H1 (cell line): ENCODE measurements at regions not wholly inside any gene's neighbourhood (a gene's known extent, or its start where the extent isn't known, plus 50 kb on each side); places are given as distances from the start of the nearest gene placed in this dataset.
"Not testable (repeated sequence)": the region's sequence is repeated elsewhere in the genome, so short reads cannot be mapped to it uniquely, and the experiment has no call there.

Source experiments
- CTCF ChIA-PET: fragments of 300-600 bp; sonication (Branson Sonifier 250); formaldehyde crosslinking; loops from one replicate; lab custom pipeline; 2021; ENCODE audit not compliant: partially characterized antibody; lab: Charles Lee
- POLR2A ChIA-PET: fragments of 300-600 bp; sonication (Branson Sonifier 250); formaldehyde crosslinking; loops from one replicate; lab custom pipeline; 2021; ENCODE audit warnings: inconsistent platforms; ENCODE audit not compliant: partially characterized antibody; lab: Charles Lee
- DNase-seq, 2 experiments: peaks; one replicate each; pipeline versions ENCODE4 v3.0.0 to v3.0.0-alpha.2; 2010 to 2022; ENCODE audit warnings: low spot score in 2 of 2, low read depth in 1 of 2, mixed read lengths in 1 of 2
- FAIRE-seq: peaks from 2 replicates; lab custom pipeline; 2011; peaks lifted over from hg19 to GRCh38; lab: Jason Lieb, UNC
- H2AFZ ChIP-seq: 2 replicates; pipeline ENCODE4 v1.8.1; 2012; ENCODE audit warnings: low read length, inconsistent platforms
- H2AK5ac ChIP-seq: 2 replicates; pipeline ENCODE4 v1.6.1; 2013; ENCODE audit warnings: low read depth, low read length
- H2BK120ac ChIP-seq: replicated peaks from 2 replicates; pipeline ENCODE3; 2013; ENCODE audit warnings: low read depth, low read length, inconsistent platforms
- H2BK12ac ChIP-seq: 2 replicates; pipeline ENCODE4 v1.6.1; 2013; ENCODE audit warnings: low read depth, low read length
- H2BK15ac ChIP-seq: 2 replicates; pipeline ENCODE4 v1.6.1; 2013; ENCODE audit warnings: low read length
- H2BK20ac ChIP-seq: 2 replicates; pipeline ENCODE4 v1.6.1; 2013; ENCODE audit warnings: low read length
- H2BK5ac ChIP-seq: 2 replicates; pipeline ENCODE4 v1.6.1; 2013; ENCODE audit warnings: low read depth, low read length
- H3K14ac ChIP-seq: 2 replicates; pipeline ENCODE4 v1.6.1; 2013; ENCODE audit warnings: inconsistent platforms; ENCODE audit not compliant: insufficient read length
- H3K18ac ChIP-seq: 2 replicates; pipeline ENCODE4 v1.6.1; 2013; ENCODE audit warnings: low read length; ENCODE audit errors: extremely low read depth
- H3K23ac ChIP-seq: 2 replicates; pipeline ENCODE4 v1.6.1; 2013; ENCODE audit warnings: inconsistent platforms; ENCODE audit not compliant: insufficient read length
- H3K23me2 ChIP-seq: 2 replicates; pipeline ENCODE4 v1.6.1; 2013; ENCODE audit warnings: low read depth, low read length
- H3K27ac ChIP-seq: 2 replicates; pipeline ENCODE4 v1.6.1; 2011; ENCODE audit warnings: low read depth, low read length, inconsistent platforms
- H3K27me3 ChIP-seq, 4 experiments: replicated peaks in 1 of 4; 1 replicate in 1 of 4; 2 replicates in 3 of 4; pipeline versions ENCODE4 v1.6.1 to v1.8.1; 2011 to 2013; ENCODE audit warnings: low read length in 3 of 4, mild to moderate bottlenecking in 3 of 4, inconsistent platforms in 2 of 4, mixed read lengths in 2 of 4, moderate library complexity in 1 of 4; ENCODE audit not compliant: control insufficient read depth in 3 of 4, insufficient read depth in 3 of 4; ENCODE audit errors: extremely low read depth in 1 of 4
- H3K36me3 ChIP-seq, 4 experiments: 2 replicates each; pipeline versions ENCODE4 v1.6.1 to v1.8.1; 2011 to 2013; ENCODE audit warnings: mild to moderate bottlenecking in 4 of 4, low read length in 3 of 4, moderate library complexity in 2 of 4, control low read depth in 1 of 4, inconsistent platforms in 1 of 4; ENCODE audit not compliant: insufficient read depth in 4 of 4, control insufficient read depth in 2 of 4
- H3K4ac ChIP-seq: replicated peaks from 2 replicates; pipeline ENCODE3; 2013; ENCODE audit warnings: low read length, low read depth, mixed read lengths, inconsistent platforms; ENCODE audit not compliant: insufficient read length
- H3K4me1 ChIP-seq, 4 experiments: replicated peaks in 1 of 4; 1 replicate in 1 of 4; 2 replicates in 3 of 4; pipeline versions ENCODE4 v1.6.1 to v1.8.1; 2011 to 2013; ENCODE audit warnings: low read length in 3 of 4, inconsistent platforms in 2 of 4, mixed read lengths in 1 of 4; ENCODE audit not compliant: insufficient read depth in 4 of 4, control insufficient read depth in 3 of 4
- H3K4me2 ChIP-seq, 2 experiments: 2 replicates each; pipeline versions ENCODE4 v1.6.1 to v1.8.1; 2011 to 2013; ENCODE audit warnings: low read depth in 2 of 2, low read length in 2 of 2, control low read depth in 1 of 2, inconsistent platforms in 1 of 2, mild to moderate bottlenecking in 1 of 2; ENCODE audit not compliant: insufficient read depth in 1 of 2
- H3K4me3 ChIP-seq, 4 experiments: fragments of 200-600, 300-600 bp in 1 of 4; sonication (generic), shearing (Covaris generic), sonication (Bioruptor Twin) in 1 of 4; 2 replicates each; pipeline versions ENCODE4 v1.5.1 to v1.8.1; 2011 to 2016; ENCODE audit warnings: low read length in 4 of 4, low read depth in 3 of 4, control low read depth in 2 of 4, inconsistent platforms in 2 of 4, mild to moderate bottlenecking in 2 of 4, mixed read lengths in 1 of 4, moderate library complexity in 1 of 4; ENCODE audit not compliant: insufficient read depth in 2 of 4; ENCODE audit errors: extremely low read depth in 1 of 4
- H3K56ac ChIP-seq: replicated peaks from 2 replicates; pipeline ENCODE3; 2013; ENCODE audit warnings: low read depth, mild to moderate bottlenecking, mixed read lengths, low read length, inconsistent platforms; ENCODE audit not compliant: insufficient read length
- H3K79me1 ChIP-seq: 2 replicates; pipeline ENCODE4 v1.6.1; 2013; ENCODE audit warnings: low read depth, low read length, control low read depth
- H3K79me2 ChIP-seq, 2 experiments: 2 replicates each; pipeline versions ENCODE4 v1.6.1 to v1.8.1; 2012 to 2013; ENCODE audit warnings: low read length in 2 of 2, mild to moderate bottlenecking in 2 of 2, inconsistent platforms in 1 of 2; ENCODE audit not compliant: insufficient read depth in 2 of 2, control insufficient read depth in 1 of 2
- H3K9ac ChIP-seq, 4 experiments: replicated peaks in 1 of 4; 1 replicate in 1 of 4; 2 replicates in 3 of 4; pipeline versions ENCODE4 v1.6.1 to v1.8.1; 2011 to 2013; ENCODE audit warnings: low read depth in 3 of 4, low read length in 3 of 4, control low read depth in 2 of 4, mild to moderate bottlenecking in 2 of 4, moderate library complexity in 2 of 4, inconsistent platforms in 1 of 4; ENCODE audit errors: extremely low read depth in 1 of 4
- H3K9me3 ChIP-seq, 2 experiments: 2 replicates each; pipeline versions ENCODE4 v1.6.1 to v1.8.1; 2012 to 2013; ENCODE audit warnings: mild to moderate bottlenecking in 2 of 2, moderate library complexity in 2 of 2, control low read depth in 1 of 2, inconsistent platforms in 1 of 2, low read depth in 1 of 2, low read length in 1 of 2, mixed read lengths in 1 of 2; ENCODE audit not compliant: insufficient read depth in 2 of 2
- H4K20me1 ChIP-seq, 2 experiments: replicated peaks in 1 of 2; 2 replicates each; pipeline versions ENCODE3 to v1.8.1; 2011 to 2013; ENCODE audit warnings: inconsistent platforms in 2 of 2, low read length in 2 of 2, mild to moderate bottlenecking in 1 of 2; ENCODE audit not compliant: insufficient read depth in 2 of 2, control insufficient read depth in 1 of 2
- H4K5ac ChIP-seq: 2 replicates; pipeline ENCODE4 v1.6.1; 2013; ENCODE audit warnings: low read length, low read depth, mixed read lengths, inconsistent platforms; ENCODE audit not compliant: insufficient read length
- H4K8ac ChIP-seq: 2 replicates; pipeline ENCODE4 v1.8.0; 2013; ENCODE audit warnings: mild to moderate bottlenecking, moderate library complexity, low read length, inconsistent platforms; ENCODE audit not compliant: insufficient read depth; ENCODE audit errors: extremely low read depth
- H4K91ac ChIP-seq: replicated peaks from 2 replicates; pipeline ENCODE3; 2013; ENCODE audit warnings: low read length, mixed read lengths, inconsistent platforms; ENCODE audit not compliant: insufficient read length
- BCL11A ChIP-seq, 2 experiments: IDR thresholded peaks; one replicate each; pipeline ENCODE4 v1.6.1; 2011; ENCODE audit warnings: low read depth in 2 of 2, low read length in 2 of 2, mild to moderate bottlenecking in 2 of 2
- CEBPB ChIP-seq: IDR thresholded peaks from 2 replicates; pipeline ENCODE4 v1.6.1; 2012; ENCODE audit warnings: low read depth, low read length
- EP300 ChIP-seq, 2 experiments: IDR thresholded peaks; 1 replicate in 1 of 2; 2 replicates in 1 of 2; pipeline ENCODE4 v1.6.1; 2011 to 2012; ENCODE audit warnings: low read depth in 2 of 2, low read length in 2 of 2, mild to moderate bottlenecking in 2 of 2, borderline replicate concordance in 1 of 2, inconsistent platforms in 1 of 2, moderate library complexity in 1 of 2
- NANOG ChIP-seq: IDR thresholded peaks from 2 replicates; pipeline ENCODE4 v1.6.1; 2011; ENCODE audit warnings: low read length, low read depth, mild to moderate bottlenecking, inconsistent platforms; ENCODE audit not compliant: insufficient read depth, poor library complexity, severe bottlenecking
- SP1 ChIP-seq: IDR thresholded peaks from 2 replicates; pipeline ENCODE4 v1.6.1; 2011; ENCODE audit warnings: low read depth, low read length
- TCF12 ChIP-seq: IDR thresholded peaks from 2 replicates; pipeline ENCODE4 v1.6.1; 2011; ENCODE audit warnings: low read depth, mild to moderate bottlenecking, low read length
- TEAD4 ChIP-seq: IDR thresholded peaks from 2 replicates; pipeline ENCODE4 v1.6.1; 2012; ENCODE audit warnings: low read depth, low read length, inconsistent platforms, mixed read lengths
- WGBS, 2 experiments: shearing (Covaris generic) in 1 of 2; methylation state at CpG; one replicate each; pipeline versions ENCODE4 v1.1.6 to v1.1.7; 2013 to 2015; ENCODE audit warnings: low lambda C conversion rate in 2 of 2, mixed read lengths in 2 of 2, inconsistent platforms in 1 of 2, low coverage in 1 of 2, missing lambda C conversion rate in 1 of 2; ENCODE audit not compliant: insufficient replicate concordance in 2 of 2, insufficient coverage in 1 of 2, insufficient read length in 1 of 2; ENCODE audit errors: extremely low coverage in 1 of 2, missing lambda C conversion rate in 1 of 2; 5-methylcytosine and 5-hydroxymethylcytosine counted together
- TF ChIP-seq, protein P1 (sequence below): IDR thresholded peaks from 2 replicates; pipeline ENCODE4 v1.6.1; 2012; ENCODE audit warnings: inconsistent platforms

DNA sequence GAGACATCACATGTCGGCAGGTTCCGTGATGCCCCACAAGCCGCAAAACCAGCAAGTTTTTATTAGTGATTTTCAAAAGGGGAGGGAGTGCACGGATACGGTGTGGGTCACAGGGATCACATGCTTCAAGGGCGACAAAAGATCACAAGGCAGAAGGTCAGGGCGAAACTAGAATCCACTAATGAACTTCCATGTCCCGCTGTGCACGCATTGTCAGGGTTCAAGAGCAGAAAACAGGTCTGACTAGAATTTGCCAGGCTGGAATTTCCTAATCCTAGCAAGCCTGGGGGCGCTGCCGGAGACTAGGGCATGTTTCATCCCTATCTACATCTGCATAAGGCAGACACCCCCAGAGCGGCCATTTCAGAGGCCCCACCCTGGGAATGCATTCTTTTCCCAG is 225.2 kb downstream of the NPHP4 start:
- not testable (repeated sequence) for H3K4ac ChIP-seq, H2BK120ac ChIP-seq, H3K27ac ChIP-seq, H3K9ac ChIP-seq, H3K79me1 ChIP-seq, H3K23me2 ChIP-seq, H3K79me2 ChIP-seq, H3K18ac ChIP-seq, H4K20me1 ChIP-seq, H2BK20ac ChIP-seq, H3K9me3 ChIP-seq, H4K5ac ChIP-seq, H2BK15ac ChIP-seq, H2BK12ac ChIP-seq, H2BK5ac ChIP-seq, H3K23ac ChIP-seq, H4K91ac ChIP-seq, H4K8ac ChIP-seq, H3K27me3 ChIP-seq, H2AK5ac ChIP-seq, H3K14ac ChIP-seq, H2AFZ ChIP-seq, H3K56ac ChIP-seq, H3K36me3 ChIP-seq
- CTCF ChIA-PET: interaction anchor here (0.7 to 2.6 kb wide), 3 partner anchors 22 to 358 kb away, joined by 3 to 12 read pairs (median 3); no protein-coding TSS in a partner anchor
- Histone ChIP-seq H3K4me3 (peak overlapping the region in 1 of 4 experiments; percentile 33; a peak in 1 of 8 replicates), H3K4me2 (0 out of 4 replicates have a peak overlapping the region, but pooled peaks have one; percentile 12 to 17), H3K4me1 (peaks cover 8 to 26% (median 19%) of the 10 kb centered on the region in 4 experiments)
- FAIRE-seq (peak; percentile 50), DNase-seq (peak in 1 of 2 experiments; percentile 71)
- POLR2A ChIA-PET: interaction anchor here (1.0 to 1.4 kb wide), 2 partner anchors 21 to 49 kb away, joined by 3 read pairs; no protein-coding TSS in a partner anchor
- 14% methylated on average over 12 of the region's 12 CpGs; no CpG with 5 or more reads in 1 of the 2 experiments for WGBS, 2 experiments
- peak; percentile 26; the same call in 1 of the 2 replicates for TF ChIP-seq CEBPB
- TF ChIP-seq, protein P1, sequence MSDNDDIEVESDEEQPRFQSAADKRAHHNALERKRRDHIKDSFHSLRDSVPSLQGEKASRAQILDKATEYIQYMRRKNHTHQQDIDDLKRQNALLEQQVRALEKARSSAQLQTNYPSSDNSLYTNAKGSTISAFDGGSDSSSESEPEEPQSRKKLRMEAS: peak; percentile 49; the same call in 1 of the 2 replicates
- peak; percentile 36 to 50 for TF ChIP-seq BCL11A (IDR thresholded peaks at IDR 0.05; ENCODE audit: low read depth in 2 of 2, low read length in 2 of 2)
- TF ChIP-seq TCF12: peak; percentile 70; the same call in 1 of the 2 replicates
- TF ChIP-seq NANOG: peak; percentile 42
- TF ChIP-seq SP1: peak; percentile 88
- TF ChIP-seq TEAD4: peak; percentile 90
- TF ChIP-seq EP300 (IDR thresholded peaks at IDR 0.05; ENCODE audit: borderline replicate concordance in 1 of 2, low read depth in 2 of 2, low read length in 2 of 2): peak in 1 of 2 experiments; percentile 85; a peak in 1 of 3 replicates
